ENCODE measurements at regions not wholly inside any gene's neighbourhood (a gene's known extent, or its start where the extent isn't known, plus 50 kb on each side); places are given as distances from the start of the nearest gene placed in this dataset.

DNA sequence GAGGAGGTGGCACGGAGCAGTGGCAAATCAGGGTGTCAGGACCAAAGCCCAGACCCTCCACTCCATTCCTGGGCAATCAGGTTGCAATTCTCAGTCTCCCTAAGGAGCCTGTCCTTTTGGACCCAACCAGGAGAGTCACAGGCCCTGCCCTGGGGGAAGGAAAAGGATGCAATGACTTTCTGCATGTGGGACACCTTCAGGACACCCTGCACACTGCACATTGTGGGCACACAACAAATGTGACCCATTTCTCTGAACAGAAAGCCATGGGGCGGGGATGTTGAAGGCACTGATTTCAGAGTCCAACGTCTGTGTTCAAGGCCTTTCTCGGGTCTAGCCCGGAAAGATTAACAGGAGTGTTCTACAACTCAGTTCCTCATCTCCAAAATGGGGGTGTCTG is 286.2 kb upstream of the FOXF1 start:
- no peak for TF ChIP-seq POLR2A (IDR thresholded peaks at IDR 0.05)
- TF ChIP-seq, protein P1, sequence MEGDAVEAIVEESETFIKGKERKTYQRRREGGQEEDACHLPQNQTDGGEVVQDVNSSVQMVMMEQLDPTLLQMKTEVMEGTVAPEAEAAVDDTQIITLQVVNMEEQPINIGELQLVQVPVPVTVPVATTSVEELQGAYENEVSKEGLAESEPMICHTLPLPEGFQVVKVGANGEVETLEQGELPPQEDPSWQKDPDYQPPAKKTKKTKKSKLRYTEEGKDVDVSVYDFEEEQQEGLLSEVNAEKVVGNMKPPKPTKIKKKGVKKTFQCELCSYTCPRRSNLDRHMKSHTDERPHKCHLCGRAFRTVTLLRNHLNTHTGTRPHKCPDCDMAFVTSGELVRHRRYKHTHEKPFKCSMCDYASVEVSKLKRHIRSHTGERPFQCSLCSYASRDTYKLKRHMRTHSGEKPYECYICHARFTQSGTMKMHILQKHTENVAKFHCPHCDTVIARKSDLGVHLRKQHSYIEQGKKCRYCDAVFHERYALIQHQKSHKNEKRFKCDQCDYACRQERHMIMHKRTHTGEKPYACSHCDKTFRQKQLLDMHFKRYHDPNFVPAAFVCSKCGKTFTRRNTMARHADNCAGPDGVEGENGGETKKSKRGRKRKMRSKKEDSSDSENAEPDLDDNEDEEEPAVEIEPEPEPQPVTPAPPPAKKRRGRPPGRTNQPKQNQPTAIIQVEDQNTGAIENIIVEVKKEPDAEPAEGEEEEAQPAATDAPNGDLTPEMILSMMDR (IDR thresholded peaks at IDR 0.05) = no peak
- no peak for TF ChIP-seq POLR2AphosphoS5 (IDR thresholded peaks at IDR 0.05)

Measured in sigmoid colon (tissue), 4 donors.